Left lobe of liver (tissue), 2 donors: ENCODE measurements at regions not wholly inside any gene's neighbourhood (a gene's known extent, or its start where the extent isn't known, plus 50 kb on each side); places are given as distances from the start of the nearest gene placed in this dataset.
"Not testable (repeated sequence)": the region's sequence is repeated elsewhere in the genome, so short reads cannot be mapped to it uniquely, and the experiment has no call there.

ENCODE experiments used
- ATAC-seq: fragments of 200-7000 bp; cut with Tn5 transposase; one replicate; pipeline ENCODE4 v1.9.1; 2020; ENCODE audit warnings: mild to moderate bottlenecking, moderate library complexity
- DNase-seq: peaks from one replicate; pipeline ENCODE4 v3.0.0-alpha.2; 2020; ENCODE audit warnings: low spot score
- donor health status: DM: no; HTN: no; CAD: no; lungs with moderate emphysema.
- donor health status: DM: no; HTN: yes; CAD: no.

GRCh38 chr11:14573539-14574057 lies 53.4 kb upstream of the PSMA1 start:
- DNase-seq = not testable (repeated sequence)
- peak; percentile 82 for ATAC-seq

GRCh38 chr11:14577292-14577691 lies 57.1 kb upstream of the PSMA1 start:
- DNase-seq (no peak), ATAC-seq (no peak)

DNA sequence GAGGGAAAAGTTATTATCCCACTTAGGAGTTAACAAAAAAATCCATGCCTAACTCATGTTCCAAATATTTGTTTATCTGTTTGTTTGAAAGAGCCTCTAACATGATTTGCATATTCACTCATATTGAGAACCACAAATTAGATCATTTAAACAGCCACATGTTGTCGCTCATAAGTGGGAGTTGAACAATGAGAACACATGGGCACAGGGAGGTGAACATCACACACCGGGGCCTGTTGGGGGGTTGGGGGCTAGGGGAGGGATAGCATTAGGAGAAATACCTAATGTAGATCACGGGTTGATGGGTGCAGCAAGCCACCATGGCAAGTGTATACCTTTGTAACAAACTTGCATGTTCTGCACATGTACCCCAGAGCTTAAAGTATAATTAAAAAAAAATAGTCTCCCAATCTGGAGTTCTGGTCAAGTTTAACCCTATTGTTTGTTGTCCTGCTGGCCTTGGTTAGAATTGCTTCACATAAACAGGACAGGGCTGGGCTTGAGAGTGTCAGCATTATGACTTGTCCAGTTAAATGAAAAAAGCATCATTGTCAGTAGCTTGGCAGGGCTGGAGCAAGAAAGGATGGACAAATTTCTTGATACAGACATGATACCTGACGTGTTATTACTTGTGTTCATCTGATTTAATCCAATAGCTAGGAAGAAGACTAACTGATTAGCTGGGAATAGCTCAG lies 57.8 kb upstream of the PSMA1 start:
- DNase-seq (no peak), ATAC-seq (no peak)

- ATAC-seq (peak; percentile 29), DNase-seq (no peak)
Observed at GRCh38 chr11:14578541-14578956, 58.4 kb upstream of the PSMA1 start.

DNA sequence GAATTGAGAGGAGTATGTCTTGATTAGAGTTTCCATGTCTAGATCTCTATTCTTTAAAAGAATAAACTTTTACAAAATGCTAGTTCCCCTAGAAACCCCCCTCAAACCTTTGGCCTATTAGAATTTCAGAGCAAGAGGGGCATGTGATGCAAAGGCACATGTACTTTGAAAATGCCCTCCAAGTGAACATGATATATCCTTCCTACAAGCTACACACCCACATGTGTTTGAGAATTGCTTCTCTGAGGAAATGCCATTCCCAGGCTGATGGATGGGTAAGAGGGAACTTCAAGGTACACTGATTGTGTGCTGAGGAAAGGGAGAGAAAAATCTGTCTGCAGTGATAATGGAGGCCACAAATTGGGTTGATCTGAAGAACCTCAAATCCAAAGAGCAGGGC lies 59.5 kb upstream of the PSMA1 start:
- DNase-seq = no peak
- no peak for ATAC-seq

DNA sequence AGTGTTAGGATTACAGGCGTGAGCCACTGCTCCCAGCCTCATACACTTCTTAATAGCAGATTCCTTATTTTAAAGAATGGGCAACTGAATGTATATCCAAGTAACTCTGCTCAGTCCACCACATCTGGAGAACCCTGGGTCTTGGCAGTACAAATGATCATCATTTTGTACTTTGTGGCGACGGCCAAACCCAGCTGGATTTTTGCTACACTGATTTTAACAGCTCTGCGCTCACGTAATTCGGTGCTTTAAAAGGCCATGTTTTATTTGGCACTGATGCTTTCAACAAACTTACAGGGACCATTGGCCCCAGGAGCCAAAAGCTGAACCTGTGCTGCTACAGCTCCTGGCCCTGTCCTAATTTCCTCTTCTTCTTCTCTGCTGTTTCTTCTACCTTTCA lies 60.8 kb upstream of the PDE3B start:
- ATAC-seq (peak; percentile 73), DNase-seq (peak; percentile 84)

- ATAC-seq (peak; percentile 79), DNase-seq (peak; percentile 84)
Observed at GRCh38 chr11:14583252-14584034, 60.2 kb upstream of the PDE3B start.

GRCh38 chr11:14584035-14584363 lies 59.6 kb upstream of the PDE3B start:
- DNase-seq = no peak
- no peak for ATAC-seq

GRCh38 chr11:14584595-14584994 lies 59.0 kb upstream of the PDE3B start:
- peak; percentile 65 for ATAC-seq
- peak; percentile 81 for DNase-seq

- ATAC-seq (no peak), DNase-seq (no peak)
Observed at GRCh38 chr11:14585438-14585837, 58.2 kb upstream of the PDE3B start.

DNA sequence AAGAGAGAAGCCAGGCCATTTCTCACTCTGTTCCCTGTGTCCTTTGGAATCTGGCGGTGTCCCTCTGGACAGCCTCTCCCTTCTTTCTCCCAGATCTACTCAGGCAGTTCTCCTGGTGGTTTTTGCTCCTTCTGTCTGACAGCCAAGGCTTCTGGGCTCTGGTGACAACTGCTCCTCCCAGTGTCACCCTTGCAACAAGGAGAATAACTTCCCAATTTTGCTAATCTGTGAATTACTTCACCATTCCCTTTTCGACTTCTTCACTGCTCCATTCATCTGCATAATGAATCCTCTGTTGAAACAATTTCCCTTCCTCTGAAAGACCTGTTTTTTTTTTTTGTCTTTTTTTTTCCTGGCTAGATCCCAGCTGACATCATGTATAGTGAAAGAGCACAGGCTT lies 56.3 kb upstream of the PDE3B start:
- peak; percentile 5 for ATAC-seq
- DNase-seq = no peak

DNA sequence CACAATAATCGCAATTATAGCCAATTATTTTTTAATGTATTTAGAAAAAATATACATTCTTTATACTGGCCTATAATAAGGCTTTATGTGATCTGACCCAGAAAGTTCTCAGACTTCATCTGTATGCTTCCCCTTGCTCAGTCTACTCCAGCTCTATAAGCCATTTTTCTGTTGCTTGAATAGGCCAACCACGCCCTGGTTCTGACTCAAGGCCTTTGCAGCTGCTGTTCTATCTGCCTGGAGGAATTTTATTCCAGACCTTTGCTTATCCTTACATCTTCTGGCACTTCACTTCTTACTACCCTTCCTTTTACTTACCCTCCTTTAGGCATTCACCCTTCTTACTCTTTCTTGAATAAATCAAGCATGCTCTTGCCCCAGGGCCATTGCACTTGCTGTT lies 54.9 kb upstream of the PDE3B start:
- ATAC-seq (no peak), DNase-seq (no peak)

DNA sequence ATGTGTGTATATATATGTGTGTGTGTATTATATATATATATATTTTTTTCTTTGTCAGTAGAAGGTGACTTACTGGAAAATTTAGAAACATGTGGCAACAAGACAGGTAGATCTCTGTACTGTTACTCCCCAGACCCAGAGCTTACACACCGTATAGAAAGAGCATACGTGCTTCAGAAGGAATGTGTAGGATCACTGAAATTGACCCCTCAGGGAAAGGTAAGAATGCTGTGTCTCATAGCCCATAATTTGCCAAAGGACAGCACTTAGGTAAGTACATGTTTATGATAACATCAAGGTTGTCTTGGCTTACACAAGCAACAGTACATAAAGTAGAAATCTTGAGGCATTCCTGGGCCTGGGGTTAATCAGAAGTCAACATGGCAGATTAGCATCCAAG lies 54.2 kb upstream of the PDE3B start:
- no peak for ATAC-seq
- no peak for DNase-seq

- not testable (repeated sequence) for ATAC-seq, DNase-seq
Observed at GRCh38 chr11:14591046-14591445, 52.6 kb upstream of the PDE3B start.

- no peak for DNase-seq
- ATAC-seq = no peak
Observed at GRCh38 chr11:14593671-14594070, 49.9 kb upstream of the PDE3B start.
